K562 (cell line): ENCODE measurements at regions not wholly inside any gene's neighbourhood (a gene's known extent, or its start where the extent isn't known, plus 50 kb on each side); places are given as distances from the start of the nearest gene placed in this dataset.

Experiments used
- ATAC-seq: fragments of 200-7000 bp; cut with Tn5 transposase; 3 replicates; pipeline ENCODE4 v1.9.1; 2020; ENCODE audit warnings: moderate library complexity
- BruUV-seq: library from RNA; stranded (reverse); fragments of 400-500 nt; replicated peaks from 2 replicates; lab custom pipeline; 2021; lab: Mats Ljungman, UMichigan
- CTCF ChIA-PET: fragments of 300-600 bp; formaldehyde crosslinking; extraction: SDS; loops from one replicate; lab custom pipeline; 2021; ENCODE audit warnings: low intra/inter-chr PET ratio; lab: Yijun Ruan, JAX
- POLR2A ChIA-PET: fragments of 300-600, 350-650 bp; sonication (Branson Sonifier 250); formaldehyde crosslinking; extraction: SDS; loops from one replicate; lab custom pipeline; 2021; ENCODE audit warnings: antibody characterized with exemption, inconsistent platforms; lab: Yijun Ruan, JAX
- DNase-seq, 4 experiments: peaks; one replicate each; pipeline versions ENCODE4 v3.0.0 to v3.0.0-alpha.2; 2011 to 2018; ENCODE audit warnings: low spot score in 3 of 4, mixed read lengths in 3 of 4; ENCODE audit errors: extremely low read depth in 1 of 4
- FAIRE-seq: peaks from 2 replicates; lab custom pipeline; 2011; peaks lifted over from hg19 to GRCh38; lab: Jason Lieb, UNC
- H2AFZ ChIP-seq: 2 replicates; pipeline ENCODE4 v1.6.0; 2011; ENCODE audit warnings: low read depth, low read length, control low read depth, inconsistent platforms
- H3K27ac ChIP-seq: fragments of 200-600 bp; 3 replicates; pipeline ENCODE4 v1.8.0; 2011; ENCODE audit warnings: low read depth, mild to moderate bottlenecking, control low read depth, inconsistent platforms, low read length, moderate library complexity, mixed read lengths; ENCODE audit errors: extremely low read depth
- H3K27me3 ChIP-seq, 2 experiments: fragments of 300-600 bp in 1 of 2; 2 replicates in 1 of 2; 3 replicates in 1 of 2; pipeline versions ENCODE4 v1.6.0 to v1.8.0; 2011; ENCODE audit warnings: inconsistent platforms in 2 of 2, low read length in 2 of 2, mild to moderate bottlenecking in 1 of 2, mixed read lengths in 1 of 2, moderate library complexity in 1 of 2; ENCODE audit not compliant: control insufficient read depth in 2 of 2, insufficient read depth in 2 of 2
- H3K36me3 ChIP-seq: fragments of 300-600 bp; 3 replicates; pipeline ENCODE4 v1.8.0; 2011; ENCODE audit warnings: mild to moderate bottlenecking, low read length, inconsistent platforms; ENCODE audit not compliant: control insufficient read depth, insufficient read depth
- H3K4me1 ChIP-seq, 2 experiments: fragments of 200-600 bp in 1 of 2; replicated peaks in 1 of 2; 2 replicates in 1 of 2; 3 replicates in 1 of 2; pipeline versions ENCODE4 v1.5.1 to v1.8.0; 2011; ENCODE audit warnings: inconsistent platforms in 2 of 2, low read length in 2 of 2, mild to moderate bottlenecking in 1 of 2, mixed read lengths in 1 of 2, moderate library complexity in 1 of 2; ENCODE audit not compliant: control insufficient read depth in 2 of 2, insufficient read depth in 2 of 2
- H3K4me2 ChIP-seq: 2 replicates; pipeline ENCODE4 v1.6.1; 2011; ENCODE audit warnings: low read length, control low read depth, inconsistent platforms, mixed read lengths; ENCODE audit not compliant: insufficient read depth
- H3K4me3 ChIP-seq: fragments of 200-600 bp; sonication (generic), shearing (Covaris generic); 2 replicates; pipeline ENCODE4 v1.5.1; 2016; ENCODE audit warnings: control low read depth, inconsistent platforms
- H3K79me2 ChIP-seq: fragments of 200-600 bp; 3 replicates; pipeline ENCODE4 v1.8.0; 2011; ENCODE audit warnings: low read length, inconsistent platforms; ENCODE audit not compliant: control insufficient read depth, insufficient read depth
- H3K9ac ChIP-seq, 2 experiments: 2 replicates each; pipeline versions ENCODE4 v1.6.0 to v1.6.1; 2011; ENCODE audit warnings: low read depth in 2 of 2, low read length in 2 of 2, control low read depth in 1 of 2, inconsistent platforms in 1 of 2, mild to moderate bottlenecking in 1 of 2, mixed read lengths in 1 of 2; ENCODE audit not compliant: insufficient read depth in 1 of 2
- H3K9me1 ChIP-seq: one replicate; pipeline ENCODE4 v1.6.0; 2011; ENCODE audit warnings: inconsistent platforms, mild to moderate bottlenecking, low read length, moderate library complexity; ENCODE audit not compliant: control insufficient read depth, insufficient read depth
- H3K9me3 ChIP-seq: replicated peaks from 2 replicates; pipeline ENCODE4 v1.5.1; 2011; ENCODE audit warnings: low read depth, low read length, inconsistent platforms; ENCODE audit not compliant: control insufficient read depth, insufficient read depth
- H4K20me1 ChIP-seq: replicated peaks from 2 replicates; pipeline ENCODE4 v1.6.1; 2011; ENCODE audit warnings: low read length, inconsistent platforms, mixed read lengths; ENCODE audit not compliant: control insufficient read depth, insufficient read depth
- ILK ChIP-seq: fragments of 450-650 bp; IDR thresholded peaks from 2 replicates; pipeline ENCODE4 v1.6.1; 2016; ENCODE audit warnings: missing genetic modification characterization, low read depth, mild to moderate bottlenecking, missing compliant biosample characterization, moderate library complexity, borderline replicate concordance
- MAFG ChIP-seq: fragments of 450-650 bp; conservative IDR thresholded peaks from 2 replicates; pipeline ENCODE4 v1.6.1; 2016; ENCODE audit warnings: missing genetic modification characterization, missing compliant biosample characterization
- NFE2 ChIP-seq: IDR thresholded peaks from 2 replicates; pipeline ENCODE4 v1.6.1; 2014; ENCODE audit warnings: antibody characterized with exemption, low read depth
- NR2F6 ChIP-seq: fragments of 450-650 bp; formaldehyde crosslinking; IDR thresholded peaks from 2 replicates; pipeline ENCODE4 v1.4.0; 2020; ENCODE audit warnings: mild to moderate bottlenecking
- SUPT5H ChIP-seq: fragments of 450-650 bp; IDR thresholded peaks from 2 replicates; pipeline ENCODE4 v1.6.1; 2016
- ZFPM2 ChIP-seq: fragments of 250-450 bp; sonication (Bioruptor Pico); IDR thresholded peaks from 2 replicates; pipeline ENCODE4 v1.5.1; 2022; ENCODE audit warnings: mild to moderate bottlenecking
- ZNF232 ChIP-seq: sonication (generic); formaldehyde crosslinking; IDR thresholded peaks from 2 replicates; pipeline ENCODE4 v1.8.0; 2022; ENCODE audit warnings: mild to moderate bottlenecking, missing genetic modification reagents
- ZSCAN32 ChIP-seq: fragments of 450-650 bp; formaldehyde crosslinking; IDR thresholded peaks from 2 replicates; pipeline ENCODE4 v1.4.0; 2020; ENCODE audit warnings: mild to moderate bottlenecking, moderate library complexity
- WGBS: fragments of 100-300 bp; shearing (Covaris generic); methylation state at CpG from one replicate; pipeline ENCODE4 v1.1.6; 2016; ENCODE audit warnings: low coverage, mixed read lengths; ENCODE audit not compliant: insufficient coverage; ENCODE audit errors: missing lambda C conversion rate; 5-methylcytosine and 5-hydroxymethylcytosine counted together
- in situ Hi-C: fragments of 300-500 bp; cut with MboI; formaldehyde crosslinking; loops from 4 replicates; pipeline ENCODE4 v1.15.0; 2018; ENCODE audit warnings: inconsistent platforms, mixed read lengths
- intact Hi-C: fragments of 100-400 bp; cut with micrococcal nuclease; formaldehyde crosslinking; loops from 2 replicates; pipeline ENCODE4 v1.14.2; 2022
- TF ChIP-seq, protein P1 (sequence below): fragments of 450-650 bp; formaldehyde crosslinking; IDR thresholded peaks from 2 replicates; pipeline ENCODE4 v1.4.0; 2020; ENCODE audit warnings: mild to moderate bottlenecking, moderate library complexity
- TF ChIP-seq, protein P2 (sequence below): fragments of 450-650 bp; conservative IDR thresholded peaks from 2 replicates; pipeline ENCODE4 v1.6.1; 2016; ENCODE audit warnings: missing genetic modification characterization, low read depth, mild to moderate bottlenecking, missing compliant biosample characterization, moderate library complexity

- TF ChIP-seq, protein P1, sequence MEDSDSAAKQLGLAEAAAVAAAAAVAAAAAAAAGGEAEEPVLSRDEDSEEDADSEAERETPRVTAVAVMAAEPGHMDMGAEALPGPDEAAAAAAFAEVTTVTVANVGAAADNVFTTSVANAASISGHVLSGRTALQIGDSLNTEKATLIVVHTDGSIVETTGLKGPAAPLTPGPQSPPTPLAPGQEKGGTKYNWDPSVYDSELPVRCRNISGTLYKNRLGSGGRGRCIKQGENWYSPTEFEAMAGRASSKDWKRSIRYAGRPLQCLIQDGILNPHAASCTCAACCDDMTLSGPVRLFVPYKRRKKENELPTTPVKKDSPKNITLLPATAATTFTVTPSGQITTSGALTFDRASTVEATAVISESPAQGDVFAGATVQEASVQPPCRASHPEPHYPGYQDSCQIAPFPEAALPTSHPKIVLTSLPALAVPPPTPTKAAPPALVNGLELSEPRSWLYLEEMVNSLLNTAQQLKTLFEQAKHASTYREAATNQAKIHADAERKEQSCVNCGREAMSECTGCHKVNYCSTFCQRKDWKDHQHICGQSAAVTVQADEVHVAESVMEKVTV: no peak
- TF ChIP-seq ZNF232 (no peak), NR2F6 (CRISPR knock-in tag) (no peak), ZFPM2 (no peak), ZSCAN32 (no peak), SUPT5H (no peak)
- TF ChIP-seq, protein P2, sequence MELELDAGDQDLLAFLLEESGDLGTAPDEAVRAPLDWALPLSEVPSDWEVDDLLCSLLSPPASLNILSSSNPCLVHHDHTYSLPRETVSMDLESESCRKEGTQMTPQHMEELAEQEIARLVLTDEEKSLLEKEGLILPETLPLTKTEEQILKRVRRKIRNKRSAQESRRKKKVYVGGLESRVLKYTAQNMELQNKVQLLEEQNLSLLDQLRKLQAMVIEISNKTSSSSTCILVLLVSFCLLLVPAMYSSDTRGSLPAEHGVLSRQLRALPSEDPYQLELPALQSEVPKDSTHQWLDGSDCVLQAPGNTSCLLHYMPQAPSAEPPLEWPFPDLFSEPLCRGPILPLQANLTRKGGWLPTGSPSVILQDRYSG: no peak
- TF ChIP-seq, all 486 proteins: peak for 0
Observed at GRCh38 chr4:64774626-64775025, 365.4 kb upstream of the TECRL start (continued).

DNA sequence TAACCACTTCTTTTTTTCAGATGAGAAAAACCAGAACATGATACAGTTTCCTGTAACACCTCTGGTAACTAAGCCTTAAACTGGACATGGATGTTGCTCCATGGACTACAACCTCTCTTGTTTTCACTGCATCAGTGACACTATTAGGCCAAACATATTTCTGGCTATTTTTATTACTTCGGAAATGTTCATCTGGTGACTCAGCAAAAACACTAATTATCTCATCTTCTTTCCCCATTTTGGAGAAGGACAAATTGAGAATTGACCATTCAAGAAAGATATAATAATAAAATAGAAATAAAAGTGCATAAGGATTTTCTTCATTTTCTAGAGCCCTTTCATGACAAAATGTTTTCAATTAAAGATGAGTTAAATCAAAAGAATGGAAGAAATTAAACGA, 361.9 kb upstream of the TECRL start:
- Histone ChIP-seq H4K20me1 (no peaks in the 10 kb centered on the region), H3K9me3 (no peaks in the 10 kb centered on the region), H3K4me1 (no peaks in the 10 kb centered on the region), H3K79me2 (no peaks in the 10 kb centered on the region), H3K9ac (no peak overlapping the region), H3K4me3 (no peak overlapping the region), H3K36me3 (no peaks in the 10 kb centered on the region), H3K27ac (no peak overlapping the region), H3K9me1 (no peaks in the 10 kb centered on the region), H2AFZ (no peak overlapping the region), H3K27me3 (no peaks in the 10 kb centered on the region), H3K4me2 (no peak overlapping the region)
- in situ Hi-C loops: no loop called here
- FAIRE-seq (no peak), DNase-seq (no peak), ATAC-seq (no peak)
- no TSS peak for BruUV-seq
- WGBS: 5% methylated on average over 2 of the region's 2 CpGs
- intact Hi-C loops: no loop called here
- POLR2A ChIA-PET: no interaction called here
- TF ChIP-seq MAFG (tag) (peak; percentile 18; the same call in 1 of the 2 replicates), ILK (tag) (no peak), NFE2 (0 out of 2 replicates have a peak, but pooled peaks have one; percentile 6)
- CTCF ChIA-PET: no interaction called here
